DMS53 (cell line): ENCODE measurements at regions not wholly inside any gene's neighbourhood (a gene's known extent, or its start where the extent isn't known, plus 50 kb on each side); places are given as distances from the start of the nearest gene placed in this dataset.
"Not testable (repeated sequence)": the region's sequence is repeated elsewhere in the genome, so short reads cannot be mapped to it uniquely, and the experiment has no call there.

Experiments used
- DNase-seq: peaks from one replicate; lab custom pipeline; 2025; lab: John Stamatoyannopoulos, UW

DNA sequence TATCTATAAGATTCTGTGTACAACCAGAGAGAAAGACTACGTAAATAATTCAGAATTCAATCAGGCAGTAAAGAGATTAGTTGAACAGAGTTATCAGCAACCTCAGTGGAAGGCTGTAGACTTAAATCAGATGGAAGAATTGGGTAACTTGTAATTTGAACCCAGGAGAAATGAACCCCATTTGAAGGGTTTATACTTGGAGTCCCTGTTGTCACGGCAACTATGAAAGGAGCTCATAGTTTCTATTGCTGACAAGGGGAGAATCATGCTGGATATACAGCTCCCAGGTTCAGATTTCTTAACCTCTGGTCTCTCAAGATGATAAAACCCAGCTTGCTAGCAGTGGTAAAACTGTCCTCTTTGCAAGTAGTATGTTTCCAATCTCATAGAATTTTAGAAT lies 54.4 kb upstream of the BMP4 start:
- DNase-seq, result peak; percentile 19

DNA sequence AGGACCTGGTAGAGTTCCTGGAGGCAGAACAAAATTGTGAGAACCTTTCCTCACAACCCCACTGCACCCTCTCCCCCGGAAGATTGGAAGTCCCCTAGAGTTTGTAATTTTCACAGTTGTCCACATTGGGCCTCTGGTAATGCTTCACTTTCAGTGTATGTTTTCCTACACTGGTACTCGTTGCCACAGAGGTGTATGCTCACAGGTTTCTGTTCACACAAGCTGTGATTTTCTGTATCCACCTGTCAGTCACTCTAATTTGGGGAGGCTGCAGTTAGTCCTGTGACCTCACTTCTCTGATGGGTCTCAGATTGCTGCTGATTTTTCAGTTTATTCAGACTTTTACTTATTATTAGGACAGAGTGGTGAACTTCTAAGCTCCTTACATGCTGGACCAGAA lies 66.4 kb upstream of the BMP4 start:
- no peak for DNase-seq

DNA sequence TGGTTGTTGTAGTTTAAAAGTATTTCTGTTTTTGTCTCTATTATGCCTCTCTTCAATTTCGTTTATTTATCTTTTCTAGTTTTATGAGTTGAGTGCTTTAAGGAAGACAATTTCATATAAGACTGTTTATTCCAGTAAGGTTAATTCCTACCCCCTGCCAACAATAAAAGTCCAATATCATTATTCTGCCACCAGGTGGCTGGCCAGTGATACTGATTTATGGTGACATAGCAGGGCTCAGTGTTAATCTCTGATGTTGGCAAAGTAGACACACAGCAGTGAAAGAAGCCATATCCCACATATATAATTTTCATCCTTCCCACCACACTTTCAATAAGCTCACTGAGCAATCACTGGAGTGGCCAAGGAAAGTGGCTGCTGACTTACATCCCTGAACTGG lies 69.0 kb upstream of the BMP4 start:
- DNase-seq, result peak; percentile 58

DNA sequence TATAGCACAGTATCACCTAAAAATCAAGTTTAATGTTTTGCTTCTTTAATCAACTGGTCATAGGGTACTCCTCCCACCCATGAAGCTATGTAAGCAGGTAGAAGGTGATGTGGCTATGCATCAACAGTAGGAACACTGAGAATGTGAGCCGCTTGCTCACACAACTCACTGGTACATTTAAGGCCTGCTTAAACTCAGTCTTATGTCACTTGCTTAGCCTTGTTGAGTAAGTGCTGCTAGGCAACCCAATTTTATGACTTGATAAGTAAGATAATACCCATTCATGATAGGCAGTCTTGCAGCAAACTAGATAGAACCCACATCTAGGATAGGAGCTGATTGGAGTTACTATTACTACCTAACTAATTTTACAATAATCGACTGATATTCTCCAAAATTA lies 70.0 kb upstream of the BMP4 start:
- DNase-seq, result peak; percentile 16

DNA sequence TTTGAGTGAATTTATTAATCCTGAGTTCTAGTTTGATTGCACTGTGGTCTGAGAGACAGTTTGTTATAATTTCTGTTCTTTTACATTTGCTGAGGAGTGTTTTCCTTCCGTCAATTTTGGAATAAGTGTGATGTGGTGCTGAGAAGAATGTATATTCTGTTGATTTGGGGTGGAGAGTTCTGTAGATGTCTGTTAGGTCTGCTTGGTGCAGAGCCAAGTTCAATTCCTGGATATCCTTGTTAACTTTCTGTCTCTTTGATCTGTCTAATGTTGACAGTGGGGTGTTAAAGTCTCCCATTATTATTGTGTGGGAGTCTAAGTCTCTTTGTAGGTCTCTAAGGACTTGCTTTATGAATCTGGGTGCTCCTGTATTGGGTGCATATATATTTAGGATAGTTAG lies 74.4 kb upstream of the BMP4 start:
- DNase-seq, result not testable (repeated sequence)

DNA sequence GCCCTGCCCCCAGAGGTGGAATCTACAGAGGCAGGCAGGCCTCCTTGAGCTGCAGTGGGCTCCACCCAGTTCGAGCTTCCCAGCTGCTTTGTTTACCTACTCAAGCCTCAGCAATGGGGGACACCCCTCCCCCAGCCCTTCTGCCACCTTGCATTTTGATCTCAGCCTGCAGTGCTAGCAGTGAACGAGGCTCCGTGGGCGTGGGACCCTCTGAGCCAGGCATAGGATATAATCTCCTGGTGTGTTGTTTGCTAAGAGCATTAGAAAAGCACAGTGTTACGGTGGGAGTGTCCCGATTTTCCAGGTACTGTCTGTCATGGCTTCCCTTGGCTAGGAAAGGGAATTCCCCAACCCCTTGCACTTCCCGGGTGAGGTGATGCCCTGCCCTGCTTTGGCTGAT lies 76.7 kb upstream of the BMP4 start:
- not testable (repeated sequence) for DNase-seq

DNA sequence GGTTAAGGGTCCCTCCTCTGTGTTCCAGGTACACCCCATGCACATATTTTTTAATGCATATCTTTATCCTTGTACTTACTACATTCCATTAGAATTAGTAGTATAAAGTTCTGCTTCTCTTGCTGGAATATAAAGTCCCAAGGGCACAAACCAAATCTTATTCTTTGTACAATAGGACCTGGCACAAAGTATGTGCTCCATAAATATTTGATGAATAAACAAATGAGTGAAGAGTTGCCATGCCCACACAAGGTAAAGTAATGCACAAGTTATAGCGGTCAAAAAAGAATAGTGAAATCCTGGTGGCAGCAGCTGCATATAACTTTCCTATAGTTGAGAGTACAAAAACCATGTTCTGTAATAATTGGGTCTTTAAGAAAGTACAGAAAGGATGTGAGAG lies 82.1 kb upstream of the BMP4 start:
- DNase-seq, result no peak

DNA sequence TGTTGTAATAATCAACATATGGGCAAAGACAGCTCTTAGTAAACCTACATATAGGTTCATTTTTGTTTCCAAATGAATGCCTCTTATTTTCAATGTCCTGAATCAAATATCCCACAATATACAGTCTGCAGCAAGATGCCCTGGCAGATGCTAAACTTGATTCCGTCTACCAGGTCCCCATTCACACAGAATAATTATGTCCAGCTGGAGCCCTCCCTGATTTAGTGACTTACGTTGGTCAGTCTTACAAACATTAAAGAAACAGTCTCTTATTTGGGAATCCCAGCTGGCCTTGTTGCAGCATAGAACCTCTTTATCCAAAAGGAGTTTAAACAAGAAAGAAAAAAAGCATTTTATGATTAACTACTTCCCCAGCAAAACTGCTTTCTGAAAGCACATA lies 82.7 kb upstream of the BMP4 start:
- no peak for DNase-seq

DNA sequence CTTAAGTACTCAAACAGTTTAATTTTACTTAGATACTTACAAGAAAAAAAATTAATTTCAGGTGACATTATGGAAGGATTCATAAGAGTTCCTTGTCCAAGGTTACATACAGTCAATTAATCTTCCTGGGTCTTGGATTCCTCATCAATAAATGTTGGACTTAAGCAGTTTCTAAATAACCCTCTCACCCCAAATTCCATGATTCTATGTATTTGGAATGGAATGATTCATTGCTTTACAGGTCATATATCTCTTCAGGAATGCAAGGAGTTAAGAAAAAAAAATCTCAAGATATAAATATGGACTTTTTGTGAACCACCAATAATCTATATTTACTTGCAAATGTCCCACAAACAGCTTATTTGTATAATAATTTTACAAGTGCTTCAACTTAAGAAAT lies 84.2 kb upstream of the BMP4 start:
- DNase-seq, result no peak

DNA sequence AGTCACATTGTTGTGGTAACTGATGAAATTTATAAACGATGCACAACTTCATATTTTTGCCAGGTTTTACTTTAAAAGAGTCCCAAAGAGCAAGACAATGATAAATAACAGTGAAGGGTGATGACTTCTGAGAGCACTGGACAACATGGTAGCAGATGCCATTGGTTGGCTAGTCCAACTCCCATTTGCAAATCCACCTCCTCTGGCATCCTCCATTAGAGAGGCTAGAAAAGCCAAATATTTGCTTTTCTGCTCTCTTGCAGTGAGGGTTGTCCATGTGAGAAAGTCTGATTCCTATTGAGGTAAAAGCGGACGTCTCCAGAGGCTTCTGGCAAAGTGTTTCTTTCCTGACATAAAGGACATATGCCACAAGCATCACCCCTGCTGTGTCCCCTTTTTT lies 89.6 kb upstream of the BMP4 start:
- DNase-seq, result peak; percentile 53

DNA sequence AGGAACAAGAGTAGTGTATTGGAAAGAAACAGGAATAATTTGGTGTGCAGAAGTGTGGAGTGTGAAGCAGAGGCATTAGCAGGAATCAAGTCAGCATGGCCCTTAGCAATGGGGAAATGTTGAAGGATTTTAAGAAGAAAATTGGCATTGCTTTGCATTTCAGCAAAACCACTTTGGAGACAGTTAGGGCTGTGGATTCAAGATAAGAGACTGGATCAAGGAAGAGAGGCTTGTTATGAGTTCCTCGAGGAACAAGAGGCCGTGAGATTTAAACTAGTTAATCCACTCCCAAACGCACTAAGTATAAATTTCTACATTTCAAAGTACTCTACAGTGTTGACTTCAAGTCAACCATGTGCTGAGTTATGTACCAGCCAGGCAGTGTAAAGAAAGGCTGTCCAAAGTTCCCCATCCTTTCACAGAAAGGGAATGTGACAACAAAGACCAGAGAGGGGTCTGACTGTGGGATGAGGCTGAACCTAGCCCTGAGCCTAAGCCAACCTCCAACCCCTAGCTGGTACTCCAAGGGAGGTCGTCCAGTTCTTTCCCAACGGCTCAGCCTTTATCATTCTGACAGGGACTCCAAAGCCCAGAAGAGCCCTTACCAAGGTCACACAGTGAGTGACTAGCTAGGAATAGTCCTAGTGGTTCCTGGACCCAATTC lies 91.2 kb upstream of the BMP4 start:
- no peak for DNase-seq

DNA sequence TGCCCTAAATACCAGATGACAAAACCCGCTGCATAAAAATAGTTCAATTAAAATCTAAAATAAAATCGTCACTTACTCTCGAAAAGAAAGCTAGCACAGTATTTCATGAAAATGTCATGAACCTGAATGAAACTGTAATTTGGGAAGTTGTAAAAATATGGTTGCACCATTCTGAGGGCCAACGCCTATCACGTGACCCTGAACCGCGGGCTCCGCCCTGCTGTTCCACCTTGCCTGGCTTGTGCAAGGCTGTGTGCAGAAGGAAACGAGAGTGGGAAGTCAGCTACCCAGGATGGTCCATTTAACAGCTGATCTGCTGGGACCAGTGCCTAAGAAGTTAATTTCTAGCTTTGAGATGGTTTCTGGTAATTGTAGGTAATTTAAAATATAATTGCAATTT lies 91.7 kb upstream of the BMP4 start:
- DNase-seq, result no peak

DNA sequence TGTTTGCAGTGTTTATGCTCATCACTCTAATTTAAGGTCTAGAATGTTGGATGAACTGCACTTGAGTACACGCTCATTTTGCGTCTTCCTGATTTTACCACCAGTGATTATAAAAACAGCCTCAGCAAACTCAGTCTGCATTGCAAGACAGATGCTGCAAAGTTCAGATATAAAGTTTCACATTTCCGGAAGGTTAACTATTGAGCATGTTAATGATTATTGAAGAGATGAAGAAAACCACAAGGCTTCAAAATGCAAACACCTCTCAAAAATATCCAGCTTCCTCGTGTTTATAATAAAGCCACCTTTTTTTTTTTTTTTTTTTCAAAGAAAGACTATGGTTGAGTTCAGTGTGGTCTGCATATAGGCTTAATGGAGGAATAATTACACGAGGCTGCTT lies 92.1 kb upstream of the BMP4 start:
- peak; percentile 64 for DNase-seq

DNA sequence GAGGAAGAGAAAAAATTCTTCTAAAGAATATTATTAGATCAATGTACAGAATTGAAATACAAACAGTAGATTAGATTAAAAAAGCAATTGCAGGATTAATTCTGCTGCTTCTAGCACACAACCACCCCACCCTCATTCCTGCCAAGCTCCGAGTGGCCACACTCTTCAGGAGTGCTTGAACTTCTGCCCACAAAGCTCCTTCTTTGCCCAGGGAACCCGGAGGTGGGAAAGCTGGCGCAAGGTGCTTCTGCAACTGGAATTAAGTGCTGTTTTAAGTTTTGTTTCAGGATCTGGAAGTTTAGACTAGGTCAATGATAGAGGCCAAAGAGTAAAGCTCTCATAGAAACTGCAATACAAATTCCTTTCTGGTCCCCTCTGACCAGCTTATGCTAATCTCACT lies 94.1 kb upstream of the BMP4 start:
- peak; percentile 44 for DNase-seq

DNA sequence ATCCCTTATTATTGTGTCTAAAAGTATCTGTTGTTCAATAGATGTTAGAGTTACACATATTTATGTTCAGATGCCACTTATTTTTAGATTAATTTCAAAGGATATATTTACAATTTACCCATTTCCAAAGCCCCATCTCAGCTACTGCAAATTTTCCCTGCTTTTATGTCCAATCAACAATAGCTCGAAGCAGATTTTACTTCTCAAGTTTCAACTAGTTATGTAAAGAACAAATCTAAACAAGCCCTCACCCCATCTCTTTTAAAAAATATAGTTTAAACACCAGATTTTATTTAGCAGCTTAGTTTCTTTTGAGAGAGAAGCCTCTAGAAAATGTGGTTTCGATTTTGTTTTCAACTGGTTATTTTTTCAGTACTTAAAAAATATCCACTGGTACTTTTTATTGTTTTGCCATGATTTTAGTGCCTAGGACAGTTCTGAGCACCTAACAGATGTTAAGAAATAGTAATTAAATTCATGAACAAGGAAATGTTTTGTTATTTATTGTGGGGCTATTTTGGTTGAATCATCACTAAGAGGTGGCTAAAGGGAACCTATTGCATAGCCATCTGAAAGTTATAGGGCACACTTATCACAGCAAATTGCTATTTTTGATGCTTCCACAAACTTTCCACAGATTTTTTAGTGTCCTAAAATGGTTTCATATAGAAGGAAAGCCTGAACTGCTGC lies 96.2 kb upstream of the BMP4 start:
- no peak for DNase-seq

DNA sequence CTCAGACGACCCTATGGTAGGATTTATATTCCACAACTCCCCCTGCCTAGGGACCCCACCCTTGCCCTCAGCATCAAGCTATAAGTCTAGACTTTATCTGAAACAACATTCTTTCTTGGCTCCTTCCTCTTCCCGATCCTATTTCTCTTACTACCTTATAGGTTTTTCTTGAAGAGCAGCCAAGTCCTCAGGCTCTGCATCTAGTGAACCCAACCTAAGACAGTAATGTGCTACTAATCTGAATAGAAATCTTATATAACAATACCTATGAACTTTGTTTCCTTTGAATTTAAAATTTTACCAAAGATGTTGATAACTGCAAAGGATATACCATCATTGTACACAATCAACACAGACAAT lies 96.7 kb upstream of the BMP4 start:
- no peak for DNase-seq

DNA sequence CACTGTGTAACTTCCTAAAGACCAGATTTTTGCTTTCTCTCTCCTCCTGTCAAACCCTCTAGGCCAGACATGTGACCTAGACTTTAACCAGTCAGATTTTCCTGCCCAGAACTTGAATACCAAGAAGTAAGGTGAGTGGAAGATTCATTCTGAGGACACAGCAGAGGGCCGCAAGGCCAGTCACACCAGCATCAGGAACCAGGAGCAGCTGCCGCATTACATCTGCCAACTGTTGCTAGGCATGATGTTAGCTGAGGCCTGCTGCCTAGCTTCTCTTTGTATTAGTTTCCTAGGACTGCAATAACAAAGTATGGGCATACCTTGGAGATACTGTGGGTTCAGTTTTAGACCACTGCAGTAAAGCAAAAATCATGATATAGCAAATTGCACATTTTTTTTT lies 101.9 kb upstream of the BMP4 start:
- no peak for DNase-seq

DNA sequence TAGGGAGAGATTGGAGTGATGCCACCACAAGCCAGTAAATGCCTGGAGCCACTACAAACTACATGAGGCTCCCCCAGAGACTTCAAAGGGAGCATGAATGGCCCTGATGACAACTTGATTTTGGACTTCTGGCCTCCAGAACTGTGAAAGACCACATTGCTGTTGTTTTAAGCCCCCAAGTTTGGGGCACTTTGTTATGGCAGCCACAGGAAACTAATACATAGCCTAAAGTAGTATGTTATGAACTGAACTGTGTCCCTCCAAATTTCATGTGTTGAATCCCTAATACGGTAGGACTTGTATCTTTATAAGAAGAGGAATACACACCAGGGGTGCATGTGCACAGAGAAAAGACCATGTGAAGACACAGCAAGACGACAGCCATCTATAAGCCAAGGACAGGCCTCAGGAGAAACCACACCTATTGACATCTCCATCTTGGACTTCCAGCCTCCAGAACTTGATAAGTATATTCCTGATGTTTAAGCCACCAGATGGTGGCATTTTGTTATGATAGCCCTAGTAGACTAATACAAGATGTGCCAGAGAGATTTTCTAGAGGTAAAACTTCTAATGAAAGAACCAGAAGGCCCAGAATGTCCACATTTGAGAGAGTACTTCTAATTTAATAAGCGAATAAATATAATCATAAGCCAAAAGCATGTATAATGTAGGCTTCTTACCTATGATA lies 127.1 kb upstream of the BMP4 start:
- DNase-seq, result peak; percentile 6

DNA sequence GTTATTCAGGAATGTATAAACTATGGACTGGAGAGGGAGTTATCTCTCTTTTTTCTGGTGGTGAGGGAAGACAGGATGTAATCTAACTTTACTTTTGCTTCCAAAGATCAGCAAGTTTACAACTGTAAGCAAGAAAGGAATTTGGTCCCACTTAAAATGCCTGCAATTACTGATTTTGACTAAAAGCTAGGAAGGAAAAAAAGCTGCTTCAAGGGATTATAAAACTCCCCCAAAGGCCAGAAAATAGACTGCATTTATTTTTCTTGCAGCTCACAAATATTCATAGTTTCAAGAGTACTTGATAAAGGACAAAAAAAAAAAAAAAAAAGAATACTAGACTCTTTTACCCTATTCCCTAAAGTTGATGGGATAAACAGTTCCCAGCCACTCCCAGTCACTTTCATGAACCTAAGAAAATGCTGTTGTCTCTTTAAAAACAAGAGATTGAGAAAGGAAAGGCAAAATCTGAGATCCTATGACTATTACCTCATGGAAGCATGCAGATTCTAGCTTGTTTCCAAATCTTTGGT lies 128.7 kb upstream of the BMP4 start:
- no peak for DNase-seq

DNA sequence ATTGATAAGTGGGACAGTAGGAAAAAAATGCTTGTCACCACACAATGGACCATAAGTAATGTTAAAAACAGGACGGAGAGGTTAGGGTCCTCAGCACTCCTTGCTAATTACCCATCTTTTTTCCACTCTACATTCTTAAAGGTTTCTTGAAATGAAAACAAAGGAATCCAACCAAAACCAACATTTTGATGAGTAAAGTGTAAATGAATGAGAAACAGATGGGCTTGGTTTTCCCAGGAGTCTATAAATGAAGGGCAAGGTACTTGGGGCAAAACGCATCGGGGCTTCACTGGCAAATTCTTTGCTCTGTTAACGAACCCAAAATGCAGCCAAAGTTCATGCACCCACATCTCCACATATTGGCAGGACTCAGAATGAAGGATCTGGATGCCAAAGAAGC lies 129.2 kb upstream of the BMP4 start:
- DNase-seq, result no peak

DNA sequence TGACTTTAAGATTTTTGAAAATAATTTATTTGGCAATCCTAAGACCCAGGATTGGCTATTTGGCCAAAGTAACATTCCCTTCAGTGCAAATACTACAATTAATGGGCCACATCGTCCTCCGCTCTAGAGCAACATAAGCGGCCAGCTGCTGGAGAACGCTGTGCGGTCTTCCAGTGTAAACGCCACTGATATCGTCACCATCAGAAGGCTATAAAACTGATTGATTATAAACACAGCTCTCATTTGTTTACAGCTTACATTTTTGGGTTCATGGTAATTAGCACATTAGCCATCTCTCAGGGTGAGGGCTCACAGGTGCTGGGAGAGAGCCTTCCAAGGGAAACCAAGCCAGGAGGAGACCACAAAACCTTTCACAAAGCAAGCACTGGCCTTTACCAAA lies 130.1 kb upstream of the BMP4 start:
- DNase-seq, result no peak

DNA sequence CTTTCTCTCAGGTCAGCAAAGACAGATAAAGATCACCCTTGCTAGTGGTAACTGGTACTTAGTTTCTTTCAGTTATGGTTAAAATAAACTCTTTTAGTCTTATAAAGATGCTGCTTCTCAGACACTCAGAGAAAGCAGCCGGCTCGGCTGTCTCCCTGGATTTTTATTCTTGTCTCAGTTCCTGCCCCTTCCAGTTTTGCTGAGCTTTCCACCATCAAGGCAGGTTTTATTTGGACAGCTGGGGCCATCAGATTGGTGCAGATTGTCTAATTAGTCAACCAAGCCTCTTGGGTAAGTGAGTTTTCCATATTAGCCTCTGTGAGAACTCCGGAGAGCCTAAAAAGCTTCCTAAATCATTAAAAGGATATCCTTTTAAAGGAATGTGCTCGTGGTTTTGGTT lies 130.8 kb upstream of the BMP4 start:
- no peak for DNase-seq

DNA sequence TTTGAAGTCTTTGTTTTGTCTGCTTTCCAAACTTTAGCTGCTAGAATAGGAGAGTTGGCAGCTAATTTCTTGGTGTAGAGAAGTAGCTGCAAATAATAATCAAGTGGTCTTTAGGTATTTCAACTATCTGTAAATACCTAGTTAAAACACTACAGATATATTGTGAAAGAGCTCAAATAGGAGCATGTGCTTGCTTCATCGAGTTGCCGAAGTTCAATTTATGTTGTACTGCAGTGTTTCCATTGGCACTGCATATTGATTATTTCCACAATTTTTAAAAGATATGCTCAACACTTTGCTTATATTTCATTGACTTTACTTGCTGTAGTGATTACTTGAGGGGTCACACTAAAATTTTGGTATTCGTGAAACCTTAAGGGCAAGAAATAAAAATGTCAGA lies 131.6 kb upstream of the BMP4 start:
- DNase-seq, result no peak
